ENCODE measurements at regions not wholly inside any gene's neighbourhood (a gene's known extent, or its start where the extent isn't known, plus 50 kb on each side); places are given as distances from the start of the nearest gene placed in this dataset.

DNA sequence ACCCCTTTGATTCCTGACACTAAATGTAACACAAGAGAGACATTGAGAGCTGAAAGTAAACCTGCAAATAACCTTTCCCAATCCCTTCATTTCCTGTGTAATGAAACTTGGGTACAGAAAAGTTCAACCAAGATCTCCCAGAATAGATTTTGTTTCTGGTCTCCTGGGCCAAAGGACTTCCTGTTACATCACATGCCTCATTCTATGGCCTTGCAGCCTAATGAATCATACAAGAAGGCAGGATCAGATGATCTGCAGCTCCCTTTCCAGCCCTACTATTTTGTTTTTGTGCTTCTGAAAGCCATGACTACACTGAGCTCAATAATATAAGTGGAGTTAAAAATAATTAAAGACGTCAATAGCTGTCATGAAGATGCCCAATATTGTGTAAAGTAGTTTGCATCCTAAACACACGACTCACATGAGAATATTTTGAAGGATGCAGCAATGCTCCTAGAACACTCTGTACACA is 73.4 kb upstream of the NOX3 start:
- TF ChIP-seq, protein P1, sequence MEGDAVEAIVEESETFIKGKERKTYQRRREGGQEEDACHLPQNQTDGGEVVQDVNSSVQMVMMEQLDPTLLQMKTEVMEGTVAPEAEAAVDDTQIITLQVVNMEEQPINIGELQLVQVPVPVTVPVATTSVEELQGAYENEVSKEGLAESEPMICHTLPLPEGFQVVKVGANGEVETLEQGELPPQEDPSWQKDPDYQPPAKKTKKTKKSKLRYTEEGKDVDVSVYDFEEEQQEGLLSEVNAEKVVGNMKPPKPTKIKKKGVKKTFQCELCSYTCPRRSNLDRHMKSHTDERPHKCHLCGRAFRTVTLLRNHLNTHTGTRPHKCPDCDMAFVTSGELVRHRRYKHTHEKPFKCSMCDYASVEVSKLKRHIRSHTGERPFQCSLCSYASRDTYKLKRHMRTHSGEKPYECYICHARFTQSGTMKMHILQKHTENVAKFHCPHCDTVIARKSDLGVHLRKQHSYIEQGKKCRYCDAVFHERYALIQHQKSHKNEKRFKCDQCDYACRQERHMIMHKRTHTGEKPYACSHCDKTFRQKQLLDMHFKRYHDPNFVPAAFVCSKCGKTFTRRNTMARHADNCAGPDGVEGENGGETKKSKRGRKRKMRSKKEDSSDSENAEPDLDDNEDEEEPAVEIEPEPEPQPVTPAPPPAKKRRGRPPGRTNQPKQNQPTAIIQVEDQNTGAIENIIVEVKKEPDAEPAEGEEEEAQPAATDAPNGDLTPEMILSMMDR (optimal IDR thresholded peaks at IDR 0.05 in 1 of 3, IDR thresholded peaks at IDR 0.05 in 1 of 3, conservative IDR thresholded peaks at IDR 0.05 in 1 of 3; ENCODE audit: extremely low read depth in 1 of 3, insufficient read depth in 2 of 3, low read length in 3 of 3) = no peak
- no peak for TF ChIP-seq EZH2 (IDR thresholded peaks at IDR 0.05; ENCODE audit: low read length)

All from keratinocyte (primary cell).